ENCODE measurements at regions not wholly inside any gene's neighbourhood (a gene's known extent, or its start where the extent isn't known, plus 50 kb on each side); places are given as distances from the start of the nearest gene placed in this dataset.

GRCh38 chr6:101294051-101294638 lies 99.4 kb upstream of the GRIK2 start:
- Histone ChIP-seq H3K4me3 (no peak overlapping the region), H3K9me3 (peaks cover 0 to 10% (median 0%) of the 10 kb centered on the region in 3 donors), H3K36me3 (replicated peaks in 1 of 2; ENCODE audit: insufficient read depth in 1 of 2, low read depth in 2 of 2) (no peaks in the 10 kb centered on the region), H3K27ac (no peak overlapping the region), H3K27me3 (no peaks in the 10 kb centered on the region), H3K4me1 (no peaks in the 10 kb centered on the region)
- ATAC-seq: no peak
- WGBS, 2 donors: 70 to 72% methylated on average over 5 of the region's 5 CpGs
- TF ChIP-seq POLR2A (IDR thresholded peaks at IDR 0.05): no peak
- TF ChIP-seq CTCF (IDR thresholded peaks at IDR 0.05): no peak
- intact Hi-C loops (cut with DNase I): no loop called here
- DNase-seq: no peak

GRCh38 chr6:101294676-101295075 lies 98.8 kb upstream of the GRIK2 start:
- Histone ChIP-seq H3K36me3 (replicated peaks in 1 of 2; ENCODE audit: insufficient read depth in 1 of 2, low read depth in 2 of 2) (no peaks in the 10 kb centered on the region), H3K27me3 (no peaks in the 10 kb centered on the region), H3K27ac (no peak overlapping the region), H3K9me3 (peaks cover 0 to 10% (median 0%) of the 10 kb centered on the region in 3 donors), H3K4me3 (no peak overlapping the region), H3K4me1 (no peaks in the 10 kb centered on the region)
- intact Hi-C loops (cut with DNase I): no loop called here
- DNase-seq: no peak
- no peak for ATAC-seq
- TF ChIP-seq CTCF (IDR thresholded peaks at IDR 0.05) (no peak), POLR2A (IDR thresholded peaks at IDR 0.05) (no peak)

- Histone ChIP-seq H3K27ac (no peak overlapping the region), H3K27me3 (no peaks in the 10 kb centered on the region), H3K36me3 (replicated peaks in 1 of 2; ENCODE audit: insufficient read depth in 1 of 2, low read depth in 2 of 2) (no peaks in the 10 kb centered on the region), H3K4me3 (no peak overlapping the region), H3K4me1 (no peaks in the 10 kb centered on the region), H3K9me3 (peaks cover 0 to 10% (median 0%) of the 10 kb centered on the region in 3 donors)
- intact Hi-C loops (cut with DNase I): no loop called here
- WGBS, 2 donors: 49 to 54% methylated on average over 6 of the region's 6 CpGs
- no peak for DNase-seq
- TF ChIP-seq POLR2A (IDR thresholded peaks at IDR 0.05): no peak
- no peak for TF ChIP-seq CTCF (IDR thresholded peaks at IDR 0.05)
- ATAC-seq: no peak
Measured at GRCh38 chr6:101296169-101296960, 97.1 kb upstream of the GRIK2 start.

GRCh38 chr6:101302593-101302992 lies 90.9 kb upstream of the GRIK2 start:
- no peaks in the 10 kb centered on the region for H3K4me1 ChIP-seq
- DNase-seq (no peak), ATAC-seq (no peak)
- no peaks in the 10 kb centered on the region for H3K36me3 ChIP-seq (replicated peaks in 1 of 2; ENCODE audit: insufficient read depth in 1 of 2, low read depth in 2 of 2)
- TF ChIP-seq CTCF (IDR thresholded peaks at IDR 0.05): no peak
- TF ChIP-seq POLR2A (IDR thresholded peaks at IDR 0.05): no peak
- H3K4me3 ChIP-seq: no peak overlapping the region
- H3K27me3 ChIP-seq: no peaks in the 10 kb centered on the region
- no peaks in the 10 kb centered on the region for H3K9me3 ChIP-seq
- no peak overlapping the region for H3K27ac ChIP-seq
- intact Hi-C loops (cut with DNase I): no loop called here
- WGBS, 2 donors: 69 to 91% methylated on average over 1 of the region's 1 CpG

- no peak for ATAC-seq
- Histone ChIP-seq H3K4me1 (no peaks in the 10 kb centered on the region), H3K4me3 (no peak overlapping the region), H3K27me3 (no peaks in the 10 kb centered on the region), H3K9me3 (no peaks in the 10 kb centered on the region), H3K36me3 (replicated peaks in 1 of 2; ENCODE audit: insufficient read depth in 1 of 2, low read depth in 2 of 2) (no peaks in the 10 kb centered on the region), H3K27ac (no peak overlapping the region)
- 65 to 78% methylated on average over 2 of the region's 2 CpGs for WGBS, 2 donors
- no peak for DNase-seq
- TF ChIP-seq CTCF (IDR thresholded peaks at IDR 0.05): no peak
- TF ChIP-seq POLR2A (IDR thresholded peaks at IDR 0.05): no peak
- intact Hi-C loops (cut with DNase I): no loop called here
Measured at GRCh38 chr6:101303495-101303894, 90.0 kb upstream of the GRIK2 start.
